Lower lobe of right lung (tissue), 2 donors: ENCODE measurements at regions not wholly inside any gene's neighbourhood (a gene's known extent, or its start where the extent isn't known, plus 50 kb on each side); places are given as distances from the start of the nearest gene placed in this dataset.
"Not testable (repeated sequence)": the region's sequence is repeated elsewhere in the genome, so short reads cannot be mapped to it uniquely, and the experiment has no call there.

Source experiments
- ATAC-seq, 2 donors: fragments of 200-7000 bp; cut with Tn5 transposase; one replicate each; pipeline ENCODE4 v1.9.1; 2020 to 2022; ENCODE audit warnings: mild to moderate bottlenecking in 2 of 2, moderate library complexity in 2 of 2
- DNase-seq: peaks from one replicate; pipeline ENCODE4 v3.0.0-alpha.2; 2020
- H3K27ac ChIP-seq: fragments of 200-600 bp; one replicate; pipeline ENCODE4 v1.8.0; 2022
- H3K27me3 ChIP-seq: fragments of 200-600 bp; one replicate; pipeline ENCODE4 v1.8.0; 2022; ENCODE audit warnings: low read depth
- H3K36me3 ChIP-seq: fragments of 200-600 bp; one replicate; pipeline ENCODE4 v1.8.0; 2022; ENCODE audit warnings: mild to moderate bottlenecking
- H3K4me1 ChIP-seq: fragments of 200-600 bp; one replicate; pipeline ENCODE4 v1.8.0; 2022
- H3K4me3 ChIP-seq: fragments of 200-600 bp; one replicate; pipeline ENCODE4 v1.8.0; 2022; ENCODE audit warnings: mild to moderate bottlenecking
- H3K9me3 ChIP-seq: fragments of 200-600 bp; one replicate; pipeline ENCODE4 v1.8.0; 2022
- CTCF ChIP-seq: fragments of 200-600 bp; IDR thresholded peaks from one replicate; pipeline ENCODE4 v1.8.0; 2022; ENCODE audit warnings: antibody characterized with exemption, mild to moderate bottlenecking
- intact Hi-C: fragments of 100-400 bp; cut with DNase I; formaldehyde crosslinking; loops from one replicate; pipeline ENCODE4 v1.11.0; 2022
- donor health status: DM: no; HTN: yes; CAD: no; lungs with severe emphysema.

- no peak overlapping the region for H3K4me3 ChIP-seq
- TF ChIP-seq CTCF = no peak
- no peaks in the 10 kb centered on the region for H3K36me3 ChIP-seq
- DNase-seq (no peak), ATAC-seq (peak; percentile 70 to 81)
- peak overlapping the region; percentile 8 for H3K27ac ChIP-seq
- intact Hi-C loops = no loop called here
- no peaks in the 10 kb centered on the region for H3K27me3 ChIP-seq
- H3K4me1 ChIP-seq = peaks cover 20% of the 10 kb centered on the region
- no peaks in the 10 kb centered on the region for H3K9me3 ChIP-seq
Measured at GRCh38 chr3:177807150-177807875, 610.0 kb upstream of the TBL1XR1 start.

DNA sequence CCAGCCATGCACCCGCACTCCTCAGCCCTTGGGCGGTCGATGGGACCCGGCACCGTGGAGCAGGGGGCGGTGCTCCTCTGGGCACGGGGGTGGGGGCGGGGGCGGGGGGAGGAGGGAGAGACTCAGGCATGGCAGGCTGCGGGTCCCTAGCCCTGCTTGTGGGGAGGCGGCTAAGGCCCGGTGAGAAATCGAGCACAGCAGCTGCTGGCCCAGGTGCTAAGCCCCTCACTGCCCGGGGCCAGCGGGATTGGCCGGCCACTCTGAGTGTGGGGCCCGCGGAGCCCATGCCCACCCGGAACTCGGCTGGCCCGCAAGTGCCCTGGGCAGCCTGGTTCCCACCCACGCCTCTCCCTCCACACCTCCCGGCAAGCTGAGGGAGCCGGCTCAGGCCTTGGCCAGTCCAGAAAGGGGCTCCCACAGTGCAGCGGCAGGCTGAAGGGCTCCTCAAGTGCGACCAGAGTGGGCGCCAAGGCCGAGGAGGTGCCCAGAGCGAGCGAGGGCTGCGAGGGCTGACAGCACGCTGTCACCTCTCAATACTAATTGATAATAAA, 611.7 kb upstream of the TBL1XR1 start:
- H3K9me3 ChIP-seq, ATAC-seq, H3K36me3 ChIP-seq, H3K4me3 ChIP-seq, DNase-seq, H3K27ac ChIP-seq, H3K27me3 ChIP-seq, intact Hi-C loops: not testable (repeated sequence)
- H3K4me1 ChIP-seq = peaks cover 20% of the 10 kb centered on the region

- Histone ChIP-seq H3K27me3 (no peaks in the 10 kb centered on the region), H3K4me1 (peaks cover 20% of the 10 kb centered on the region), H3K4me3 (no peak overlapping the region), H3K27ac (no peak overlapping the region), H3K9me3 (no peaks in the 10 kb centered on the region), H3K36me3 (no peaks in the 10 kb centered on the region)
- intact Hi-C loops = no loop called here
- ATAC-seq = peak in 1 of 2 donors; percentile 60
- no peak for DNase-seq
- TF ChIP-seq CTCF = no peak
Measured at GRCh38 chr3:177810162-177810623, 612.9 kb upstream of the TBL1XR1 start.

DNA sequence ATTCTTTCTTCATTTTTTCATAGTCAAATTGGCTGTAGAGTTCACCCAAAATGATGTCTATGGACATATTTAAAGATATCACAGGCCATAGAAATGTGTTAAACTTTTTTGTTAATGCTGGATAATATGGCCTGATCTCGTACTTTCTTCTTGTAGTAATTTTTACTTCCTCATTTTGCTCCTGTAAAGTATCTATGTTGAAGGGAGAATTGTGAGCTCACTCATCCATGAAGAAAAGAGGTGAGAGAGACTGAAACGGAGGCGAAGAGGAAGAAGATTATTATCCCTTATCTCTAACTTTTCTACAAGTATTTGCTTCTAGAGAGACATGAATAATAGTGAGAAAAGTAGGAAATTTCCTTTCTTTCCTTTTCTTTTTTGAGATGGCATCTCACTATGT, 613.8 kb upstream of the TBL1XR1 start:
- no peaks in the 10 kb centered on the region for H3K9me3 ChIP-seq
- H3K4me1 ChIP-seq = peaks cover 22% of the 10 kb centered on the region
- DNase-seq (no peak), ATAC-seq (no peak)
- no peaks in the 10 kb centered on the region for H3K27me3 ChIP-seq
- no peak overlapping the region for H3K4me3 ChIP-seq
- H3K27ac ChIP-seq = no peak overlapping the region
- TF ChIP-seq CTCF = no peak
- intact Hi-C loops = no loop called here
- no peaks in the 10 kb centered on the region for H3K36me3 ChIP-seq

DNA sequence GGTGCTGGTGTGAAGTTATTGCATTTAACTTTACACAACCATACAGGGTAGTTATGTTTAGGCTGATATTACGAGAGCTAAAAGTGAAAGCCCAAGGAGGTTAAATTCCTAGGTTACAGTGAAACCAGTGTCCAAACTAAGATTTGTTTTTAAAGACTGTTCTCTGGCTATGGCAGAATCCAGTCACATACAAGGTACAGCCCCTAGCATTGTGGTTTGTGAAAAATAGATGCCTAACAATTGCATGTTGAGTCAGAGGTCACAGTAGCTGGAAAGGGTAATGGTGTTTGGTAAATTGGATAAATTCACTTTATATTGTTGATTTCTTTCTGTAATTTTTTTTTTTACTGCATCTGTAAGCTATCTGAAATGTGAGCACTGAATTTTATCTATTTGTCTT, 614.6 kb upstream of the TBL1XR1 start:
- no peak for ATAC-seq
- intact Hi-C loops = no loop called here
- H3K36me3 ChIP-seq = no peaks in the 10 kb centered on the region
- H3K27me3 ChIP-seq = no peaks in the 10 kb centered on the region
- no peak overlapping the region for H3K4me3 ChIP-seq
- H3K4me1 ChIP-seq = peaks cover 28% of the 10 kb centered on the region
- no peak for TF ChIP-seq CTCF
- no peaks in the 10 kb centered on the region for H3K9me3 ChIP-seq
- DNase-seq = no peak
- no peak overlapping the region for H3K27ac ChIP-seq

DNA sequence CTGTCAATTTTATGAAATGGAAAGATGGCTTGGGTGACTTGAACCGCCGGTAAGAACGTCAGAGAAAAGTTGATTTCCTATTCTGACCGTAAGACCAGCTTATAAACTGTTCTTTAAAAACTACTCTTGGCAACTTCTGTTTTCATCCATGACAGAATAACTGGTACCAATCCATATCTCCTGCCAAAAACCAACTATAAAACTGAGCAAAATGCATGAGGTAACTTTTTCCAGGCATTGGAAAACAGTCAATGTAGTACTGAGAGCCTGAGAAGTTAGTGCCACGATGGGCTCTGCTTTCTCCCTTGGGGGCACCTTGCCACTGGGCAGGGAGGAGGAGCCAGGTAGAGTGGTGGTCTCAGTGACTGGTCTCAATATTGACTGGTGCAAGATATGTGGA, 615.2 kb upstream of the TBL1XR1 start:
- H3K27me3 ChIP-seq = no peaks in the 10 kb centered on the region
- intact Hi-C loops = no loop called here
- ATAC-seq = no peak
- no peak for DNase-seq
- no peaks in the 10 kb centered on the region for H3K36me3 ChIP-seq
- no peak overlapping the region for H3K4me3 ChIP-seq
- peaks cover 33% of the 10 kb centered on the region for H3K4me1 ChIP-seq
- no peaks in the 10 kb centered on the region for H3K9me3 ChIP-seq
- TF ChIP-seq CTCF = no peak
- no peak overlapping the region for H3K27ac ChIP-seq
